Body of pancreas (tissue), 4 donors: ENCODE measurements at regions not wholly inside any gene's neighbourhood (a gene's known extent, or its start where the extent isn't known, plus 50 kb on each side); places are given as distances from the start of the nearest gene placed in this dataset.

Source experiments
- ATAC-seq: fragments of 150-250 bp; one replicate; pipeline ENCODE4 v1.9.1; 2016
- DNase-seq, 4 donors: peaks; one replicate each; pipeline ENCODE4 v3.0.0-alpha.2; 2019
- H3K27ac ChIP-seq, 4 donors: fragments of 200-600 bp; sonication (generic); 1 replicate in 3 of 4; 2 replicates in 1 of 4; pipeline versions ENCODE4 v1.5.1 to v1.6.1; 2016 to 2019; ENCODE audit warnings: mild to moderate bottlenecking in 1 of 4, mixed read lengths in 1 of 4, moderate library complexity in 1 of 4
- H3K27me3 ChIP-seq, 2 donors: fragments of 200-600 bp; sonication (generic); one replicate each; pipeline ENCODE4 v1.6.0; 2016; ENCODE audit warnings: mild to moderate bottlenecking in 1 of 2
- H3K36me3 ChIP-seq, 2 donors: fragments of 200-600 bp; sonication (generic); replicated peaks in 1 of 2; 2 replicates each; pipeline ENCODE4 v1.5.1; 2016; ENCODE audit warnings: low read depth in 2 of 2; ENCODE audit not compliant: insufficient read depth in 1 of 2
- H3K4me1 ChIP-seq: fragments of 200-600 bp; sonication (generic); one replicate; pipeline ENCODE4 v1.6.0; 2016
- H3K4me3 ChIP-seq, 2 donors: fragments of 200-600 bp; sonication (generic); 1 replicate in 1 of 2; 2 replicates in 1 of 2; pipeline ENCODE4 v1.5.1; 2016 to 2019
- H3K9me3 ChIP-seq, 3 donors: fragments of 200-600 bp; sonication (generic); 1 replicate in 2 of 3; 2 replicates in 1 of 3; pipeline ENCODE4 v1.5.1; 2016
- POLR2A ChIP-seq, 3 donors: fragments of 450-650 bp; IDR thresholded peaks; one replicate each; pipeline ENCODE4 v1.6.1; 2016; ENCODE audit warnings: antibody characterized with exemption in 3 of 3, mild to moderate bottlenecking in 2 of 3
- WGBS, 2 donors: methylation state at CpG; one replicate each; pipeline ENCODE4 v1.1.5; 2017; 5-methylcytosine and 5-hydroxymethylcytosine counted together
- intact Hi-C: fragments of 100-400 bp; cut with DNase I; formaldehyde crosslinking; loops from one replicate; pipeline ENCODE4 v1.15.1; 2023
- TF ChIP-seq, protein P1 (sequence below), 7 experiments: fragments of 450-650 bp in 4 of 7; fragments of 200-600 bp in 3 of 7; sonication (generic) in 3 of 7; IDR thresholded peaks; one replicate each; pipeline ENCODE4 v1.5.1; 2016 to 2019; ENCODE audit warnings: antibody characterized with exemption in 7 of 7

DNA sequence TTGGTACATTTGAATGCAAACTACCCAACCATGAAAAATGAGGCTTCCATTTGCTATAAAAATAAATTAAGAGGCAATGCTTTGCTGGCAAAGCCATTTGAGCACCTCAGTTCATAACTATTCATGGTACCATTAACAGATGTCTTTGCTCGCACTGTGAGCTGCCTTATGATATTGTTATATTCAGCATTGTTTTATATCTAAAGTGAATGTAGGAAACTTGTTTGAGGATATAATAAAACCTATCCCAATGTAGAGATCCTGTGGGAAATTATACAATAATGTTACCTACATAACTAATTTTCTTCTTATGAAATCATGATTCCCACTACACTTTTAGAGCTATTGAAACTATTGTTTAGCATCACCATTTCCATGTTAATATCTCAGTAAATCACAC, 125.2 kb upstream of the TRAM1L1 start:
- no peak for DNase-seq
- no peak overlapping the region for H3K27ac ChIP-seq
- no peaks in the 10 kb centered on the region for H3K4me1 ChIP-seq
- no peak overlapping the region for H3K4me3 ChIP-seq
- TF ChIP-seq, protein P1, sequence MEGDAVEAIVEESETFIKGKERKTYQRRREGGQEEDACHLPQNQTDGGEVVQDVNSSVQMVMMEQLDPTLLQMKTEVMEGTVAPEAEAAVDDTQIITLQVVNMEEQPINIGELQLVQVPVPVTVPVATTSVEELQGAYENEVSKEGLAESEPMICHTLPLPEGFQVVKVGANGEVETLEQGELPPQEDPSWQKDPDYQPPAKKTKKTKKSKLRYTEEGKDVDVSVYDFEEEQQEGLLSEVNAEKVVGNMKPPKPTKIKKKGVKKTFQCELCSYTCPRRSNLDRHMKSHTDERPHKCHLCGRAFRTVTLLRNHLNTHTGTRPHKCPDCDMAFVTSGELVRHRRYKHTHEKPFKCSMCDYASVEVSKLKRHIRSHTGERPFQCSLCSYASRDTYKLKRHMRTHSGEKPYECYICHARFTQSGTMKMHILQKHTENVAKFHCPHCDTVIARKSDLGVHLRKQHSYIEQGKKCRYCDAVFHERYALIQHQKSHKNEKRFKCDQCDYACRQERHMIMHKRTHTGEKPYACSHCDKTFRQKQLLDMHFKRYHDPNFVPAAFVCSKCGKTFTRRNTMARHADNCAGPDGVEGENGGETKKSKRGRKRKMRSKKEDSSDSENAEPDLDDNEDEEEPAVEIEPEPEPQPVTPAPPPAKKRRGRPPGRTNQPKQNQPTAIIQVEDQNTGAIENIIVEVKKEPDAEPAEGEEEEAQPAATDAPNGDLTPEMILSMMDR (IDR thresholded peaks at IDR 0.05) = no peak
- TF ChIP-seq POLR2A (IDR thresholded peaks at IDR 0.05) = no peak
- no peaks in the 10 kb centered on the region for H3K27me3 ChIP-seq
- 83 to 92% methylated on average over 1 of the region's 1 CpG for WGBS, 2 donors
- no peak for ATAC-seq
- no peaks in the 10 kb centered on the region for H3K36me3 ChIP-seq
- no peaks in the 10 kb centered on the region for H3K9me3 ChIP-seq
- intact Hi-C loops = no loop called here

DNA sequence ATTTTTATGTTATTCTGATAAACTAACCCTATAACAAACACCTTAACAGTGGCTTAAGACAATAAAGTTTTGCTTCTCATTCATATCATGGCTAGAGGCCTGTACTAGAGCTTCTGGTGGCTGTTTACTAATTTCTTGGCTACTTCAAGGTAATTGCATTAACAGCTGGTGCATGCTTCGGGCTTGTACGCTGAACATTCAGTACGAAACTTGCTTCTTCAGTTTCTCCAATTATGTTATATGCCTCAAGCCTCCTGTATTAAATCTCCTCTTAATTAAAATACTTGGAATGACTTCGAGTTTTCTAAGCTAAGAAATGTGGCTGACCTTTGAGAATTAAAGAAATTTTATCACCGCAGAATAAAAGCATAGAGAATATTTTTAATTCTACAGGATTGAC, 138.9 kb upstream of the TRAM1L1 start:
- TF ChIP-seq, protein P1 (IDR thresholded peaks at IDR 0.05) = no peak
- no peak for TF ChIP-seq POLR2A (IDR thresholded peaks at IDR 0.05)
- Histone ChIP-seq H3K4me3 (no peak overlapping the region), H3K27me3 (no peaks in the 10 kb centered on the region), H3K36me3 (no peaks in the 10 kb centered on the region), H3K27ac (no peak overlapping the region), H3K4me1 (no peaks in the 10 kb centered on the region), H3K9me3 (no peaks in the 10 kb centered on the region)
- intact Hi-C loops = no loop called here
- no peak for DNase-seq
- no peak for ATAC-seq
- 63 to 65% methylated on average over 5 of the region's 5 CpGs for WGBS, 2 donors

DNA sequence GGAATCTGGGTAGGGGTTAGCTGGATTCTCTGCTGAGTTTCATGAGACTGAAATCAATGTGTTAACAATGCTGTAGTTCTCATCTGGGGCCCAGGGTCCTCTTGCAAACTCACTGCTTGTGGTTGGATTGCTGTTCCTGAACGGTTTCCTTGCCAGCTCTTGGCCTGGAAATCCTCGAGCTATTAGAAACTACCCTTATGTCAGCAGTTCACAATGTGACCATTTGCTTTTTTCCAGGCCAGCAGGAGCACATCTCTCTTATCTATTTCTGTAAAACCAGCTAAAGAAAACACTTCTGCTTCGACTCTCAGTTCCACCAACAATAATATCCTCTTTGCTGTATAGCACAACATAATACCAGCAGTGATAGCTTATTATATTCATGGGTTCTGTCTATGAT, 140.1 kb upstream of the TRAM1L1 start:
- intact Hi-C loops = no loop called here
- WGBS, 2 donors = 19 to 42% methylated on average over 3 of the region's 3 CpGs
- Histone ChIP-seq H3K27ac (no peak overlapping the region), H3K4me3 (no peak overlapping the region), H3K9me3 (no peaks in the 10 kb centered on the region), H3K36me3 (no peaks in the 10 kb centered on the region), H3K4me1 (no peaks in the 10 kb centered on the region), H3K27me3 (no peaks in the 10 kb centered on the region)
- ATAC-seq = no peak
- TF ChIP-seq, protein P1 (IDR thresholded peaks at IDR 0.05) = no peak
- no peak for TF ChIP-seq POLR2A (IDR thresholded peaks at IDR 0.05)
- DNase-seq = no peak

DNA sequence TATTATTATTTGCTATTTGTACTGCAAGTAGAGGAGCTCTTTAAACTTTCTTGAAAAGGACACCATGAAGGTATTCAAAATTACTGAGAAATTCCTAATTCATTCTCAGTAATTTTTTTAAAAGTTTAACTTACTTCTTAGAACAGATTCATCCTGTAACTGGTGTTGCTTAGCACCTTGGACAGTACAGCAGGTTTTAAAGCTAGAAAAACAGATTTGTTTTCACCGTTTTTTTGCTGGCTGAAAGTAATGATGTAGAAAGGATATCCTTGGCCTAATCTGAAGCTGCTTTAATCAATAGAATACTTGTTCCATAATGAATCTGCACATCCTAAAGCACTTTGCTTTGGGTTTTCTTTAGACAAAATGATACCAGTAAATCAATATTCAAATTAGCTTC, 142.5 kb upstream of the TRAM1L1 start:
- ATAC-seq = no peak
- Histone ChIP-seq H3K27ac (no peak overlapping the region), H3K4me1 (no peaks in the 10 kb centered on the region), H3K9me3 (no peaks in the 10 kb centered on the region), H3K27me3 (no peaks in the 10 kb centered on the region), H3K4me3 (no peak overlapping the region), H3K36me3 (no peaks in the 10 kb centered on the region)
- WGBS, 2 donors = 15 to 38% methylated on average over 1 of the region's 1 CpG
- no peak for DNase-seq
- TF ChIP-seq, protein P1 (IDR thresholded peaks at IDR 0.05) = no peak
- TF ChIP-seq POLR2A (IDR thresholded peaks at IDR 0.05) = no peak
- intact Hi-C loops = no loop called here

DNA sequence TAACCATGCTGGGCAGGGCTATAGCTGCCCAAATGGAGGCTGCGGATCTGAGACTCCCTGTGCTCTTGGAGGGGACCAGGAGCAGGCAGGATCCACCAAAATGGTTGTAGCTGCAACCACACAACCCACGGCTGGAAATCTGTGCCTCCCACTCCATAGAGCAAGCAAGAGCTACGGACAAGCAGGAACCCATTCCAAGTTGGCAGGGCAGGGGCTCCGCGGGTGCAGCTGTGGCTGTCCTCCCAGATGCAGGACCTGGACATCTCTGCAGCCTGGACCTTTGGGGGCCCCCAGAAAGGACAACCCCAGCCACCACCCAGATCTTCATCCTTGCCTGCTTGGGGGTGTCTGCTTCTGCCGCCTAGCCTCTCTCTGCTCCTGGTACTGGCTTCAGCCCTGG, 154.1 kb upstream of the TRAM1L1 start:
- no peak for DNase-seq
- Histone ChIP-seq H3K36me3 (no peaks in the 10 kb centered on the region), H3K27me3 (no peaks in the 10 kb centered on the region), H3K4me1 (no peaks in the 10 kb centered on the region), H3K4me3 (no peak overlapping the region), H3K9me3 (no peaks in the 10 kb centered on the region), H3K27ac (no peak overlapping the region)
- no peak for TF ChIP-seq POLR2A (IDR thresholded peaks at IDR 0.05)
- TF ChIP-seq, protein P1 (IDR thresholded peaks at IDR 0.05) = no peak
- 55 to 70% methylated on average over 5 to 6 of the region's 6 CpGs for WGBS, 2 donors
- no peak for ATAC-seq
- intact Hi-C loops = no loop called here
